Tibial nerve (tissue), 4 donors: ENCODE measurements at regions not wholly inside any gene's neighbourhood (a gene's known extent, or its start where the extent isn't known, plus 50 kb on each side); places are given as distances from the start of the nearest gene placed in this dataset.

Experiments
- DNase-seq, 2 donors: peaks; one replicate each; pipeline ENCODE4 v3.0.0-alpha.2; 2019; ENCODE audit warnings: low spot score in 2 of 2
- H3K27ac ChIP-seq, 4 donors: fragments of 200-600 bp; sonication (generic) in 3 of 4; one replicate each; pipeline ENCODE4 v1.5.1; 2017 to 2019; ENCODE audit warnings: mild to moderate bottlenecking in 1 of 4
- H3K27me3 ChIP-seq, 2 donors: fragments of 200-600 bp; sonication (generic) in 1 of 2; one replicate each; pipeline versions ENCODE4 v1.5.1 to v1.6.0; 2017 to 2019
- H3K36me3 ChIP-seq, 3 donors: fragments of 200-600 bp; sonication (generic); one replicate each; pipeline ENCODE4 v1.5.1; 2018 to 2019
- H3K4me1 ChIP-seq, 4 donors: fragments of 200-600 bp; sonication (generic) in 3 of 4; one replicate each; pipeline ENCODE4 v1.5.1; 2017 to 2019
- H3K4me3 ChIP-seq, 4 donors: fragments of 200-600 bp; sonication (generic) in 3 of 4; one replicate each; pipeline ENCODE4 v1.5.1; 2017 to 2019; ENCODE audit warnings: mild to moderate bottlenecking in 1 of 4, moderate library complexity in 1 of 4
- H3K9me3 ChIP-seq, 4 donors: fragments of 200-600 bp; sonication (generic) in 3 of 4; one replicate each; pipeline ENCODE4 v1.5.1; 2017 to 2019
- EP300 ChIP-seq, 2 donors: sonication (generic); formaldehyde crosslinking; IDR thresholded peaks; one replicate each; pipeline ENCODE4 v1.6.1; 2017; ENCODE audit warnings: antibody characterized with exemption in 2 of 2, mild to moderate bottlenecking in 1 of 2
- POLR2A ChIP-seq, 2 donors: fragments of 450-650 bp; IDR thresholded peaks; one replicate each; pipeline ENCODE4 v1.6.1; 2017; ENCODE audit warnings: antibody characterized with exemption in 2 of 2, mild to moderate bottlenecking in 2 of 2, moderate library complexity in 2 of 2
- WGBS, 2 donors: methylation state at CpG; one replicate each; pipeline ENCODE4 v1.1.5; 2018; 5-methylcytosine and 5-hydroxymethylcytosine counted together
- TF ChIP-seq, protein P1 (sequence below), 5 experiments: fragments of 200-600 bp in 3 of 5; fragments of 450-650 bp in 2 of 5; sonication (generic) in 3 of 5; IDR thresholded peaks; one replicate each; pipeline ENCODE4 v1.5.1; 2016 to 2019; ENCODE audit warnings: antibody characterized with exemption in 5 of 5, mild to moderate bottlenecking in 3 of 5, moderate library complexity in 2 of 5

DNA sequence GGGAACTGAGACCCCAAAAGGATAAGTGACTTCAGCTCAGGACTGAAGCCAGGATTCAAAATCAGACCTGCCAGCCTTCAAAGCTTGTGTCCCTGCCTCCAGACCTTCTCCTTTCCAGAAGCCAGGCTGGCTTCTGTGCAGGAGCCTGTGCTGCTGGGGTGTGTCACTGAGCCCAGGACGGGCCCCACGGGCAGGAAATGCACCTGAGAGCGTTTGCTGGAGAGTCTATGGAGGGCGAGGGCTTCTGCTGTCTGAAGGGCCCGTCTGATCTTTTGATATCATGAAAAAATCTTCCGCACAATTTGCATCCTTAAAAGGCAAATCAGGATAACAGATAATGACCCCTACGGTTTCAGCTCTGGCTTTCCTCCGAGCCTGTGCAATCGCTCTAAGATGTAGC lies 125.4 kb downstream of the FAM43A start:
- no peaks in the 10 kb centered on the region for H3K9me3 ChIP-seq
- no peaks in the 10 kb centered on the region for H3K27me3 ChIP-seq
- H3K36me3 ChIP-seq: no peaks in the 10 kb centered on the region
- H3K27ac ChIP-seq: no peak overlapping the region
- TF ChIP-seq POLR2A (IDR thresholded peaks at IDR 0.05) (no peak), EP300 (IDR thresholded peaks at IDR 0.05) (no peak)
- TF ChIP-seq, protein P1, sequence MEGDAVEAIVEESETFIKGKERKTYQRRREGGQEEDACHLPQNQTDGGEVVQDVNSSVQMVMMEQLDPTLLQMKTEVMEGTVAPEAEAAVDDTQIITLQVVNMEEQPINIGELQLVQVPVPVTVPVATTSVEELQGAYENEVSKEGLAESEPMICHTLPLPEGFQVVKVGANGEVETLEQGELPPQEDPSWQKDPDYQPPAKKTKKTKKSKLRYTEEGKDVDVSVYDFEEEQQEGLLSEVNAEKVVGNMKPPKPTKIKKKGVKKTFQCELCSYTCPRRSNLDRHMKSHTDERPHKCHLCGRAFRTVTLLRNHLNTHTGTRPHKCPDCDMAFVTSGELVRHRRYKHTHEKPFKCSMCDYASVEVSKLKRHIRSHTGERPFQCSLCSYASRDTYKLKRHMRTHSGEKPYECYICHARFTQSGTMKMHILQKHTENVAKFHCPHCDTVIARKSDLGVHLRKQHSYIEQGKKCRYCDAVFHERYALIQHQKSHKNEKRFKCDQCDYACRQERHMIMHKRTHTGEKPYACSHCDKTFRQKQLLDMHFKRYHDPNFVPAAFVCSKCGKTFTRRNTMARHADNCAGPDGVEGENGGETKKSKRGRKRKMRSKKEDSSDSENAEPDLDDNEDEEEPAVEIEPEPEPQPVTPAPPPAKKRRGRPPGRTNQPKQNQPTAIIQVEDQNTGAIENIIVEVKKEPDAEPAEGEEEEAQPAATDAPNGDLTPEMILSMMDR (IDR thresholded peaks at IDR 0.05): no peak
- no peak overlapping the region for H3K4me3 ChIP-seq
- DNase-seq: no peak
- WGBS, 2 donors: 83 to 85% methylated on average over 9 of the region's 9 CpGs
- H3K4me1 ChIP-seq: peaks cover 0 to 13% (median 2%) of the 10 kb centered on the region in 4 donors

DNA sequence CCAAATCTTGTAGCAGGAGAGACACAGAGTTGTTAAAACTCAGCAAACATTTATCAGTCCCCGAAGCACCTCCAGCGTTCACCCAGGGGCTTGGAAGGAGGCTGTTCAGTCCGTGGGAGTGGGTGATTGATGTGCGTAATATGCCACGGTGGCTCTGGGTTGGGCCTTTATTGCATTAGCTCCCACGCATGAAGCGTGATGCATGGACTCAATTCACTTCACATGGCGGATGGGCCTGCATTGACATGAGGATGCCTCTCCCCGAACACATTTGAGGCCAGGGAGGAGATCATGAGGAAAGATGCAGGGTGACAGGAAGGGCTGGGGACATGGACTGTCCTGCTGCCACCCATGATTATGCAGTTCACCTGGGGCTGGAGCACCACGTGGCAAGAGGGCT lies 126.5 kb downstream of the FAM43A start:
- Histone ChIP-seq H3K27me3 (no peaks in the 10 kb centered on the region), H3K4me3 (no peak overlapping the region), H3K9me3 (no peaks in the 10 kb centered on the region), H3K4me1 (peaks cover 0 to 13% (median 2%) of the 10 kb centered on the region in 4 donors), H3K36me3 (no peaks in the 10 kb centered on the region), H3K27ac (no peak overlapping the region)
- no peak for DNase-seq
- 86 to 89% methylated on average over 10 of the region's 10 CpGs for WGBS, 2 donors
- TF ChIP-seq POLR2A (IDR thresholded peaks at IDR 0.05) (no peak), EP300 (IDR thresholded peaks at IDR 0.05) (no peak)
- TF ChIP-seq, protein P1 (IDR thresholded peaks at IDR 0.05): no peak

DNA sequence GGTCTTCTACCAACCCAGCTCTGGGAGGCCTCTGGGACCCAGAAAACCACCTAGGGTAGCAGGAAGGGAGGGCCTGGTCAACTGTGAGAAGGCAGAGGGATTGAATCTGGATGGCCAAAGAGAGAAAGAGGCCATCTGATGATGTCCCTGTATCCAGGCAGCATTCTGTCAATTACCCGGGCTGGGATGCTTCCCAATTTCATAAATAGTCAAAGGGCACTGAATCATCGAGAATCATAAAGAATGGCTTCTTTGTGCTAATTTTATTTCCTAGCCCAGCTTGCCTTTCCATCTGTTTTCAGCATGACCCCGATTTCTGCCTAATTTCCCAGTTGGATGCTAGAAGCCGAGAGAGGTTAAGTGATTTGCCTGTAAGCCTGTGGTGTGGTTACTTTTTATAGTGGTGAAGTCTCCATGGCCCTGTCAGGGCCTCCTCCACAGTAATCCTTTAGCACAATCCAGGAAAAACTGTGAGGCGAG lies 129.2 kb downstream of the FAM43A start:
- H3K4me3 ChIP-seq: no peak overlapping the region
- peak overlapping the region; percentile 5 to 77 (median 49) for H3K27ac ChIP-seq
- WGBS, 2 donors: 23 to 28% methylated on average over 5 of the region's 5 CpGs
- no peaks in the 10 kb centered on the region for H3K36me3 ChIP-seq
- peak in 1 of 2 donors; percentile 61 for TF ChIP-seq EP300 (IDR thresholded peaks at IDR 0.05)
- TF ChIP-seq, protein P1 (IDR thresholded peaks at IDR 0.05): no peak
- peaks cover 0 to 13% (median 2%) of the 10 kb centered on the region in 4 donors for H3K4me1 ChIP-seq
- H3K9me3 ChIP-seq: no peaks in the 10 kb centered on the region
- peak in 1 of 2 donors; percentile 47 for DNase-seq
- no peaks in the 10 kb centered on the region for H3K27me3 ChIP-seq

- no peaks in the 10 kb centered on the region for H3K27me3 ChIP-seq
- DNase-seq: no peak
- no peaks in the 10 kb centered on the region for H3K36me3 ChIP-seq
- H3K4me3 ChIP-seq: no peak overlapping the region
- no peak overlapping the region for H3K27ac ChIP-seq
- WGBS, 2 donors: 90 to 94% methylated on average over 12 of the region's 12 CpGs
- TF ChIP-seq POLR2A (IDR thresholded peaks at IDR 0.05) (no peak), EP300 (IDR thresholded peaks at IDR 0.05) (no peak)
- TF ChIP-seq, protein P1 (IDR thresholded peaks at IDR 0.05): no peak
- H3K9me3 ChIP-seq: no peaks in the 10 kb centered on the region
- H3K4me1 ChIP-seq: peaks cover 0 to 13% (median 2%) of the 10 kb centered on the region in 4 donors
These were observed 131.3 kb downstream of the FAM43A start for GRCh38 chr3:194816748-194817591.

- no peak for DNase-seq
- H3K36me3 ChIP-seq: no peaks in the 10 kb centered on the region
- H3K4me3 ChIP-seq: no peak overlapping the region
- no peak for TF ChIP-seq POLR2A (IDR thresholded peaks at IDR 0.05)
- TF ChIP-seq, protein P1 (IDR thresholded peaks at IDR 0.05): no peak
- TF ChIP-seq EP300 (IDR thresholded peaks at IDR 0.05): no peak
- 59 to 80% methylated on average over 4 of the region's 4 CpGs for WGBS, 2 donors
- H3K9me3 ChIP-seq: no peaks in the 10 kb centered on the region
- peaks cover 0 to 13% (median 2%) of the 10 kb centered on the region in 4 donors for H3K4me1 ChIP-seq
- no peaks in the 10 kb centered on the region for H3K27me3 ChIP-seq
- H3K27ac ChIP-seq: no peak overlapping the region
These were observed 131.9 kb downstream of the FAM43A start for GRCh38 chr3:194817592-194817930.
